OCI-LY1 (cell line): ENCODE measurements at regions not wholly inside any gene's neighbourhood (a gene's known extent, or its start where the extent isn't known, plus 50 kb on each side); places are given as distances from the start of the nearest gene placed in this dataset.

ENCODE experiments used
- H2AFZ ChIP-seq: fragments of 200-600 bp; sonication (generic), shearing (Covaris generic); 2 replicates; pipeline ENCODE4 v1.6.0; 2014; ENCODE audit warnings: antibody characterized with exemption, mild to moderate bottlenecking, low read length
- H3F3A ChIP-seq: fragments of 200-600 bp; sonication (generic), shearing (Covaris generic); 2 replicates; pipeline ENCODE4 v1.6.0; 2014; ENCODE audit warnings: mild to moderate bottlenecking, antibody characterized with exemption, low read length, moderate library complexity; ENCODE audit not compliant: insufficient read depth
- H3K27ac ChIP-seq: fragments of 200-600 bp; sonication (generic); 2 replicates; pipeline ENCODE4 v1.5.1; 2014; ENCODE audit warnings: low read length, mixed run types, mild to moderate bottlenecking, low read depth; ENCODE audit not compliant: poor library complexity, severe bottlenecking
- H3K27me3 ChIP-seq: fragments of 200-600 bp; sonication (generic); 2 replicates; pipeline ENCODE4 v1.6.0; 2014; ENCODE audit warnings: antibody characterized with exemption, mild to moderate bottlenecking, low read length, moderate library complexity; ENCODE audit not compliant: insufficient read depth
- H3K36me3 ChIP-seq: fragments of 200-600 bp; sonication (generic); 2 replicates; pipeline ENCODE4 v1.6.1; 2014; ENCODE audit warnings: mild to moderate bottlenecking, antibody characterized with exemption, low read length, moderate library complexity, mixed read lengths; ENCODE audit not compliant: insufficient read depth
- H3K4me1 ChIP-seq: fragments of 200-600 bp; sonication (generic); 2 replicates; pipeline ENCODE4 v1.5.1; 2014; ENCODE audit warnings: mild to moderate bottlenecking, low read length, moderate library complexity; ENCODE audit not compliant: insufficient read depth, severe bottlenecking
- H3K4me2 ChIP-seq: fragments of 200-600 bp; sonication (generic), shearing (Covaris generic); 2 replicates; pipeline ENCODE4 v1.6.1; 2014; ENCODE audit warnings: low read length
- H3K4me3 ChIP-seq: fragments of 200-600 bp; sonication (generic); 2 replicates; pipeline ENCODE4 v1.5.1; 2014; ENCODE audit warnings: low read length, low read depth, mild to moderate bottlenecking, mixed read lengths; ENCODE audit not compliant: poor library complexity, severe bottlenecking
- H3K79me2 ChIP-seq: fragments of 200-600 bp; shearing (Covaris generic); 2 replicates; pipeline ENCODE4 v1.6.1; 2016; ENCODE audit warnings: mixed run types, low read length, mixed read lengths; ENCODE audit not compliant: insufficient read depth
- H3K9ac ChIP-seq: fragments of 200-600 bp; sonication (generic), shearing (Covaris generic); 2 replicates; pipeline ENCODE4 v1.6.1; 2014; ENCODE audit warnings: mild to moderate bottlenecking, low read length, mixed read lengths
- H3K9me2 ChIP-seq: fragments of 200-600 bp; sonication (generic), shearing (Covaris generic); 2 replicates; pipeline ENCODE4 v1.6.1; 2014; ENCODE audit warnings: low read depth, mild to moderate bottlenecking, low read length, mixed read lengths
- H3K9me3 ChIP-seq: fragments of 200-600 bp; shearing (Covaris generic); 2 replicates; pipeline ENCODE4 v1.6.1; 2014; ENCODE audit warnings: low read length, mixed read lengths
- H4K20me1 ChIP-seq: fragments of 200-600 bp; sonication (generic), shearing (Covaris generic); 2 replicates; pipeline ENCODE4 v1.6.0; 2016; ENCODE audit warnings: mild to moderate bottlenecking, low read length; ENCODE audit not compliant: insufficient read depth
- EZH2 ChIP-seq: fragments of 200-600 bp; sonication (generic), shearing (Covaris generic); IDR thresholded peaks from 2 replicates; pipeline ENCODE4 v1.8.0; 2017; ENCODE audit warnings: borderline replicate concordance, mixed run types, mild to moderate bottlenecking, antibody characterized with exemption, low read length, moderate library complexity, mixed read lengths
- TF ChIP-seq, protein P1 (sequence below): fragments of 200-600 bp; sonication (generic), shearing (Covaris generic); IDR thresholded peaks from 2 replicates; pipeline ENCODE4 v1.5.1; 2017; ENCODE audit warnings: mild to moderate bottlenecking, antibody characterized with exemption, low read length, moderate library complexity, mixed read lengths

DNA sequence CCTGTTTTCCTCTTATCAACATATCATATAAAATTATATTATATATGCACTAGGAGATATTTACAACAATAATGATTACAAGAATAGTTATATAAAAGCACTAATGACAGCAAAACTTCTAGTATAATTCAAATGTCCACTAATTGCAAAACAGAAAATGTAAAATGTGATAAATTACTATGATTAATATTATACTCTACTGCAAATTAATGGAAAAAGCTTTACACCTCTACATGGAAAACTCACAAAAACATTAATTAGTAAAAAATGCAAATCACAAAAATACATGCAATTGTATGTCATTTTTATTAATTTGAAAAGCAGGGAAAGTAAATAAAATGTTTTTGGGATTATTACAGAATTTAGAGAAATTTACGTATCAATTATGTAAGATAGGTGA, 681.0 kb upstream of the PCDH20 start:
- no peak overlapping the region for H3K4me2 ChIP-seq
- no peaks in the 10 kb centered on the region for H3K79me2 ChIP-seq
- H3K4me3 ChIP-seq, result no peak overlapping the region
- no peaks in the 10 kb centered on the region for H3F3A ChIP-seq
- no peaks in the 10 kb centered on the region for H4K20me1 ChIP-seq
- no peaks in the 10 kb centered on the region for H3K9me2 ChIP-seq
- no peak for TF ChIP-seq EZH2
- TF ChIP-seq, protein P1, sequence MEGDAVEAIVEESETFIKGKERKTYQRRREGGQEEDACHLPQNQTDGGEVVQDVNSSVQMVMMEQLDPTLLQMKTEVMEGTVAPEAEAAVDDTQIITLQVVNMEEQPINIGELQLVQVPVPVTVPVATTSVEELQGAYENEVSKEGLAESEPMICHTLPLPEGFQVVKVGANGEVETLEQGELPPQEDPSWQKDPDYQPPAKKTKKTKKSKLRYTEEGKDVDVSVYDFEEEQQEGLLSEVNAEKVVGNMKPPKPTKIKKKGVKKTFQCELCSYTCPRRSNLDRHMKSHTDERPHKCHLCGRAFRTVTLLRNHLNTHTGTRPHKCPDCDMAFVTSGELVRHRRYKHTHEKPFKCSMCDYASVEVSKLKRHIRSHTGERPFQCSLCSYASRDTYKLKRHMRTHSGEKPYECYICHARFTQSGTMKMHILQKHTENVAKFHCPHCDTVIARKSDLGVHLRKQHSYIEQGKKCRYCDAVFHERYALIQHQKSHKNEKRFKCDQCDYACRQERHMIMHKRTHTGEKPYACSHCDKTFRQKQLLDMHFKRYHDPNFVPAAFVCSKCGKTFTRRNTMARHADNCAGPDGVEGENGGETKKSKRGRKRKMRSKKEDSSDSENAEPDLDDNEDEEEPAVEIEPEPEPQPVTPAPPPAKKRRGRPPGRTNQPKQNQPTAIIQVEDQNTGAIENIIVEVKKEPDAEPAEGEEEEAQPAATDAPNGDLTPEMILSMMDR, result no peak
- H3K27me3 ChIP-seq, result no peaks in the 10 kb centered on the region
- H3K9me3 ChIP-seq, result 0 out of 2 replicates have a peak, but pooled peaks cover 3% of the 10 kb centered on the region
- H3K4me1 ChIP-seq, result no peaks in the 10 kb centered on the region
- H3K36me3 ChIP-seq, result no peaks in the 10 kb centered on the region
- H3K9ac ChIP-seq, result no peak overlapping the region
- no peak overlapping the region for H3K27ac ChIP-seq
- no peak overlapping the region for H2AFZ ChIP-seq

DNA sequence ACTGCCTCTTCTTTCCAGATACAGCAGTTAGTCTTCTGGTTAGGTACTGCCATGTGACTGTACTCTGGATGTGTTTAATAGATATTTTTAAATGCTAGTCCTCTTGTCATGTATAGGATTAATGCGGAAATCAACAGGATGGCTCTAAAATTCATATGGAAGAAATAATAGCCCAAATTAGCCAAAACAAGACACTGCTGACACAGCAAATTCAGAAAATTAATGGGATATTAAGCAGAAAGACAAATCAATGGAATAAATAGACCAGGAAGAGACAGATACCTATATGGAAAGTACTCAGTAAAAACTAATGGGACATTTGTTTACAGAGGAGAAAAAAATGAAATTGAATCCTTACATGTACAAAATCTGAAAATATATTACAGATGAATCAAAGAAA, 679.3 kb upstream of the PCDH20 start:
- Histone ChIP-seq H3K9me2 (no peaks in the 10 kb centered on the region), H3K9me3 (no peaks in the 10 kb centered on the region), H3K9ac (no peak overlapping the region), H3K27me3 (no peaks in the 10 kb centered on the region), H3K27ac (no peak overlapping the region), H3K4me1 (no peaks in the 10 kb centered on the region), H3F3A (no peaks in the 10 kb centered on the region), H3K4me3 (no peak overlapping the region), H3K36me3 (no peaks in the 10 kb centered on the region), H3K4me2 (no peak overlapping the region), H4K20me1 (no peaks in the 10 kb centered on the region), H3K79me2 (no peaks in the 10 kb centered on the region), H2AFZ (no peak overlapping the region)
- TF ChIP-seq, protein P1, result no peak
- no peak for TF ChIP-seq EZH2

DNA sequence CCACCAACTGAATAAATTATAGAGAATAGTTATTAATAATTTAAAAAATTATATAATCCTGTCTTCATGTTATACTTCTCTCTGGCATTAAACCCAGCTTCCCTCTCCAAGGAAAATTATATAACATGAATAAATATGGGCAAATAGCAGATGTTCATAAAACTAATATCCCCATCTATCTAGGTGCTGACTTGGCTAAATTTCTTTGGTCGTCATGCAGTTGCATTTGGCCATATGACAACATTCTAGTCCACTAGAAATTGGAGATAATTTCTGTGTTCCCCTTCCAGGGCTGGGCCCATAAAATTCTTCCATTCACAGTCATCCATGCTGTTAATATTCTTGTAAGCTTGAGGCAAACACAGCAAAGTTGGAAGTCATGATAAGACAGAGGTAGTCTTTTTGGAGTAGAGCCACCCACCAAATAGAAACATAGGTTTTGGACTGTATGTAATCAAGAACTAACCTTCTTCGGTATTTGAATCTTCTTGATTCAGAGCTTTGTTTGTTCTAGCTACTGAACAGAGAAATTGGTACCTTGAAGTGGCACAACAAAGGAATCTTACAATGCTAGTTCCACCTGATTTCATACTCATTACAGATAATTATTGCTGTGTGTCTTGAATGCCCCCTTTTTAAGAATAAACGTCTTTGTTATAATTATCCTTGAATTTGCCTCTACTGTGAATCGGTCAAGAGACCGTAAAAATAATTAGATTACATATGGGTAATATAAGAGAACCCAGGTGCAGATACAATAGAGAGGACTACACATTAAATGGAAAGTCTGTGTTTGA, 678.5 kb upstream of the PCDH20 start:
- Histone ChIP-seq H3K27me3 (no peaks in the 10 kb centered on the region), H3K27ac (no peak overlapping the region), H4K20me1 (no peaks in the 10 kb centered on the region), H3K9me2 (no peaks in the 10 kb centered on the region), H2AFZ (peak overlapping the region; percentile 3; the same call in 1 of the 2 replicates), H3K9ac (no peak overlapping the region), H3K4me3 (no peak overlapping the region), H3K4me2 (no peak overlapping the region), H3K4me1 (no peaks in the 10 kb centered on the region), H3K9me3 (no peaks in the 10 kb centered on the region), H3K36me3 (no peaks in the 10 kb centered on the region), H3F3A (no peaks in the 10 kb centered on the region), H3K79me2 (no peaks in the 10 kb centered on the region)
- TF ChIP-seq EZH2, result no peak
- TF ChIP-seq, protein P1, result no peak
